B cell (primary cell): ENCODE measurements at regions not wholly inside any gene's neighbourhood (a gene's known extent, or its start where the extent isn't known, plus 50 kb on each side); places are given as distances from the start of the nearest gene placed in this dataset.

ENCODE experiments used
- ATAC-seq: fragments of 200-7000 bp; cut with Tn5 transposase; one replicate; pipeline ENCODE4 v1.10.0; 2021; ENCODE audit warnings: low read depth, mild to moderate bottlenecking, moderate number of reproducible peaks, moderate library complexity
- CTCF ChIA-PET: fragments of 350-600 bp; sonication (Branson Sonifier 250); formaldehyde crosslinking; loops from one replicate; lab custom pipeline; 2021; ENCODE audit warnings: antibody characterized with exemption, inconsistent platforms; lab: Charles Lee
- POLR2A ChIA-PET: fragments of 350-600 bp; sonication (Branson Sonifier 250); formaldehyde crosslinking; loops from one replicate; lab custom pipeline; 2021; ENCODE audit warnings: antibody characterized with exemption; lab: Charles Lee
- DNase-seq: peaks from one replicate; pipeline ENCODE4 v3.0.0; 2013
- H2AFZ ChIP-seq: 2 replicates; pipeline ENCODE4 v1.6.1; 2012; ENCODE audit warnings: mild to moderate bottlenecking, low read depth, low read length; ENCODE audit not compliant: insufficient read depth, poor library complexity, severe bottlenecking
- H3K27ac ChIP-seq, 2 donors: 1 replicate in 1 of 2; 2 replicates in 1 of 2; pipeline ENCODE4 v1.5.1; 2012 to 2013; ENCODE audit warnings: low read length in 2 of 2, mild to moderate bottlenecking in 2 of 2, moderate library complexity in 1 of 2
- H3K27me3 ChIP-seq, 4 experiments: fragments of 200-600 bp in 1 of 4; sonication (generic) in 1 of 4; replicated peaks in 1 of 4; 1 replicate in 2 of 4; 2 replicates in 2 of 4; pipeline versions ENCODE4 v1.6.1 to v1.7.0; 2013 to 2016; ENCODE audit warnings: low read length in 3 of 4, mild to moderate bottlenecking in 2 of 4, mixed read lengths in 1 of 4, moderate library complexity in 1 of 4; ENCODE audit not compliant: insufficient read depth in 4 of 4, control insufficient read depth in 3 of 4; ENCODE audit errors: control extremely low read depth in 1 of 4
- H3K36me3 ChIP-seq, 2 experiments: replicated peaks in 1 of 2; 1 replicate in 1 of 2; 2 replicates in 1 of 2; pipeline versions ENCODE4 v1.6.1 to v1.7.1; 2013; ENCODE audit warnings: low read length in 1 of 2; ENCODE audit not compliant: insufficient read depth in 2 of 2, control insufficient read depth in 1 of 2; ENCODE audit errors: control extremely low read depth in 1 of 2, extremely low read depth in 1 of 2
- H3K4me1 ChIP-seq, 2 donors: fragments of 200-600 bp in 1 of 2; sonication (generic) in 1 of 2; 1 replicate in 1 of 2; 2 replicates in 1 of 2; pipeline versions ENCODE4 v1.5.1 to v1.6.1; 2013 to 2017; ENCODE audit warnings: low read length in 2 of 2; ENCODE audit not compliant: control insufficient read depth in 2 of 2, insufficient read depth in 2 of 2
- H3K4me2 ChIP-seq: replicated peaks from 2 replicates; pipeline ENCODE3; 2012; ENCODE audit warnings: mild to moderate bottlenecking, low read depth, low read length; ENCODE audit not compliant: poor library complexity, severe bottlenecking
- H3K4me3 ChIP-seq, 5 experiments: fragments of 200-600 bp in 1 of 5; sonication (generic) in 1 of 5; 1 replicate in 3 of 5; 2 replicates in 2 of 5; pipeline versions ENCODE4 v1.5.1 to v1.7.0; 2011 to 2016; ENCODE audit warnings: low read length in 4 of 5, mild to moderate bottlenecking in 4 of 5, low read depth in 2 of 5, control low read depth in 1 of 5, moderate library complexity in 1 of 5; ENCODE audit not compliant: insufficient read depth in 1 of 5; ENCODE audit errors: control extremely low read depth in 1 of 5, extremely low read depth in 1 of 5
- H3K79me2 ChIP-seq: fragments of 200-600 bp; sonication (generic); one replicate; pipeline ENCODE4 v1.6.0; 2016; ENCODE audit warnings: low read length; ENCODE audit not compliant: control insufficient read depth, insufficient read depth
- H3K9ac ChIP-seq: fragments of 200-600 bp; sonication (generic); 2 replicates; pipeline ENCODE4 v1.6.1; 2017; ENCODE audit warnings: mild to moderate bottlenecking, low read length, moderate library complexity
- H3K9me3 ChIP-seq, 3 donors: one replicate each; pipeline versions ENCODE4 v1.6.1 to v1.7.1; 2013; ENCODE audit warnings: low read length in 2 of 3; ENCODE audit not compliant: control insufficient read depth in 2 of 3, insufficient read depth in 1 of 3; ENCODE audit errors: control extremely low read depth in 1 of 3
- H4K20me1 ChIP-seq: 2 replicates; pipeline ENCODE4 v1.6.0; 2012; ENCODE audit warnings: mild to moderate bottlenecking, low read length; ENCODE audit not compliant: insufficient read depth, control insufficient read depth, poor library complexity, severe bottlenecking
- H3K27ac Mint-ChIP-seq: one replicate; pipeline ENCODE4 v1.8.0; 2021; ENCODE audit warnings: mixed read lengths
- H3K27me3 Mint-ChIP-seq: one replicate; pipeline ENCODE4 v1.8.0; 2021; ENCODE audit warnings: mixed read lengths
- H3K4me1 Mint-ChIP-seq: one replicate; pipeline ENCODE4 v1.8.0; 2021; ENCODE audit warnings: mixed read lengths
- H3K4me3 Mint-ChIP-seq: one replicate; pipeline ENCODE4 v1.8.0; 2021; ENCODE audit warnings: mixed read lengths
- H3K9me3 Mint-ChIP-seq: one replicate; pipeline ENCODE4 v1.8.0; 2022; ENCODE audit warnings: mixed read lengths; ENCODE audit not compliant: insufficient read depth
- EZH2 ChIP-seq: IDR thresholded peaks from 2 replicates; pipeline ENCODE4 v1.6.1; 2012; ENCODE audit warnings: borderline replicate concordance, low read depth, mild to moderate bottlenecking, moderate library complexity, low read length; ENCODE audit not compliant: insufficient read depth, poor library complexity, severe bottlenecking
- WGBS: methylation state at CpG from one replicate; pipeline ENCODE4 v1.1.5; 2013; ENCODE audit warnings: missing lambda C conversion rate; ENCODE audit not compliant: insufficient coverage; 5-methylcytosine and 5-hydroxymethylcytosine counted together
- intact Hi-C: fragments of 100-400 bp; cut with micrococcal nuclease; formaldehyde crosslinking; loops from one replicate; pipeline ENCODE4 v1.10.0; 2022
- TF ChIP-seq, protein P1 (sequence below): fragments of 200-600 bp; IDR thresholded peaks from one replicate; pipeline ENCODE4 v1.8.0; 2022; ENCODE audit warnings: antibody characterized with exemption, mild to moderate bottlenecking

- H3K36me3 ChIP-seq, result no peaks in the 10 kb centered on the region
Measured at GRCh38 chr5:133709209-133709725, 96.9 kb upstream of the FSTL4 start.

GRCh38 chr5:133708331-133708850 lies 96.0 kb upstream of the FSTL4 start:
- intact Hi-C loops, result no loop called here
- TF ChIP-seq, protein P1, sequence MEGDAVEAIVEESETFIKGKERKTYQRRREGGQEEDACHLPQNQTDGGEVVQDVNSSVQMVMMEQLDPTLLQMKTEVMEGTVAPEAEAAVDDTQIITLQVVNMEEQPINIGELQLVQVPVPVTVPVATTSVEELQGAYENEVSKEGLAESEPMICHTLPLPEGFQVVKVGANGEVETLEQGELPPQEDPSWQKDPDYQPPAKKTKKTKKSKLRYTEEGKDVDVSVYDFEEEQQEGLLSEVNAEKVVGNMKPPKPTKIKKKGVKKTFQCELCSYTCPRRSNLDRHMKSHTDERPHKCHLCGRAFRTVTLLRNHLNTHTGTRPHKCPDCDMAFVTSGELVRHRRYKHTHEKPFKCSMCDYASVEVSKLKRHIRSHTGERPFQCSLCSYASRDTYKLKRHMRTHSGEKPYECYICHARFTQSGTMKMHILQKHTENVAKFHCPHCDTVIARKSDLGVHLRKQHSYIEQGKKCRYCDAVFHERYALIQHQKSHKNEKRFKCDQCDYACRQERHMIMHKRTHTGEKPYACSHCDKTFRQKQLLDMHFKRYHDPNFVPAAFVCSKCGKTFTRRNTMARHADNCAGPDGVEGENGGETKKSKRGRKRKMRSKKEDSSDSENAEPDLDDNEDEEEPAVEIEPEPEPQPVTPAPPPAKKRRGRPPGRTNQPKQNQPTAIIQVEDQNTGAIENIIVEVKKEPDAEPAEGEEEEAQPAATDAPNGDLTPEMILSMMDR, result no peak
- no peak for TF ChIP-seq EZH2
- H3K79me2 ChIP-seq, result no peaks in the 10 kb centered on the region
- no peak for DNase-seq
- H2AFZ ChIP-seq, result no peak overlapping the region
- no peaks in the 10 kb centered on the region for H3K4me1 ChIP-seq
- POLR2A ChIA-PET, result no interaction called here
- CTCF ChIA-PET, result no interaction called here
- no peak overlapping the region for H3K27ac ChIP-seq
- H4K20me1 ChIP-seq, result no peaks in the 10 kb centered on the region
- 75% methylated on average over 3 of the region's 3 CpGs for WGBS
- no peaks in the 10 kb centered on the region for H3K9me3 ChIP-seq
- Mint-ChIP-seq H3K4me3 (no peak overlapping the region), H3K27ac (no peak overlapping the region), H3K27me3 (peaks cover 3% of the 10 kb centered on the region), H3K9me3 (no peaks in the 10 kb centered on the region), H3K4me1 (no peaks in the 10 kb centered on the region)
- H3K27me3 ChIP-seq, result peaks cover 0 to 3% (median 0%) of the 10 kb centered on the region in 4 experiments
- no peak for ATAC-seq
- H3K4me2 ChIP-seq, result no peak overlapping the region
- H3K9ac ChIP-seq, result no peak overlapping the region
- H3K36me3 ChIP-seq, result no peaks in the 10 kb centered on the region
- H3K4me3 ChIP-seq, result no peak overlapping the region

More at GRCh38 chr5:133709209-133709725, 96.9 kb upstream of the FSTL4 start:
- no peaks in the 10 kb centered on the region for H3K9me3 ChIP-seq
- Mint-ChIP-seq H3K27ac (no peak overlapping the region), H3K9me3 (no peaks in the 10 kb centered on the region), H3K4me1 (no peaks in the 10 kb centered on the region), H3K4me3 (no peak overlapping the region), H3K27me3 (peaks cover 5% of the 10 kb centered on the region)
- no peak overlapping the region for H2AFZ ChIP-seq
- H3K9ac ChIP-seq, result no peak overlapping the region
- H3K4me3 ChIP-seq, result no peak overlapping the region
- no peaks in the 10 kb centered on the region for H3K79me2 ChIP-seq
- ChIA-PET CTCF (no interaction called here), POLR2A (no interaction called here)
- intact Hi-C loops, result no loop called here
- no peak for ATAC-seq
- H3K4me1 ChIP-seq, result no peaks in the 10 kb centered on the region
- no peak overlapping the region for H3K27ac ChIP-seq
- no peaks in the 10 kb centered on the region for H4K20me1 ChIP-seq
- no peak overlapping the region for H3K4me2 ChIP-seq
- H3K27me3 ChIP-seq, result peaks cover 0 to 3% (median 0%) of the 10 kb centered on the region in 4 experiments
- no peak for DNase-seq
- 86% methylated on average over 1 of the region's 2 CpGs for WGBS
- no peak for TF ChIP-seq EZH2
- TF ChIP-seq, protein P1, result no peak
